AG04450 (cell line): ENCODE measurements at regions not wholly inside any gene's neighbourhood (a gene's known extent, or its start where the extent isn't known, plus 50 kb on each side); places are given as distances from the start of the nearest gene placed in this dataset.

Experiments used
- CTCF ChIA-PET: fragments of 300-600, 350-600 bp; formaldehyde crosslinking; extraction: SDS; loops from one replicate; lab custom pipeline; 2022; ENCODE audit warnings: antibody characterized with exemption, inconsistent platforms; lab: Charles Lee
- POLR2A ChIA-PET: fragments of 350-600 bp; formaldehyde crosslinking; extraction: SDS; loops from one replicate; lab custom pipeline; 2021; ENCODE audit warnings: antibody characterized with exemption, inconsistent platforms; lab: Yijun Ruan, JAX
- DNase-seq: peaks from one replicate; pipeline ENCODE4 v3.0.0-alpha.2; 2011; ENCODE audit warnings: low read depth, low spot score
- H3K27ac ChIP-seq: one replicate; pipeline ENCODE4 v1.5.1; 2012; ENCODE audit warnings: low read depth, low read length, control low read depth
- H3K27me3 ChIP-seq: one replicate; pipeline ENCODE4 v1.6.0; 2012; ENCODE audit warnings: low read length; ENCODE audit not compliant: control insufficient read depth, insufficient read depth
- H3K4me3 ChIP-seq: 2 replicates; pipeline ENCODE4 v1.5.1; 2011; ENCODE audit warnings: mild to moderate bottlenecking, low read depth, low read length, control low read depth
- H3K9me3 ChIP-seq: 2 replicates; pipeline ENCODE4 v1.5.1; 2012; ENCODE audit warnings: low read length; ENCODE audit not compliant: control insufficient read depth, insufficient read depth
- CTCF ChIP-seq: IDR thresholded peaks from 2 replicates; pipeline ENCODE4 v1.5.1; 2011; ENCODE audit warnings: low read depth, low read length, control low read depth, inconsistent platforms

GRCh38 chrX:42027367-42028000, 104.1 kb upstream of the CASK start:
- CTCF ChIA-PET, result no interaction called here
- Histone ChIP-seq H3K4me3 (no peak overlapping the region), H3K27me3 (no peaks in the 10 kb centered on the region), H3K27ac (no peak overlapping the region), H3K9me3 (no peaks in the 10 kb centered on the region)
- POLR2A ChIA-PET, result no interaction called here
- TF ChIP-seq CTCF, result no peak
- DNase-seq, result no peak

GRCh38 chrX:42025861-42026260, 102.5 kb upstream of the CASK start:
- no peak for DNase-seq
- no peaks in the 10 kb centered on the region for H3K9me3 ChIP-seq
- H3K27me3 ChIP-seq, result no peaks in the 10 kb centered on the region
- ChIA-PET CTCF (no interaction called here), POLR2A (no interaction called here)
- H3K27ac ChIP-seq, result no peak overlapping the region
- H3K4me3 ChIP-seq, result no peak overlapping the region
- TF ChIP-seq CTCF, result no peak

GRCh38 chrX:42023122-42023521, 99.8 kb upstream of the CASK start:
- H3K9me3 ChIP-seq, result no peaks in the 10 kb centered on the region
- H3K27me3 ChIP-seq, result no peaks in the 10 kb centered on the region
- DNase-seq, result no peak
- no peak for TF ChIP-seq CTCF
- H3K27ac ChIP-seq, result no peak overlapping the region
- H3K4me3 ChIP-seq, result no peak overlapping the region
- POLR2A ChIA-PET, result no interaction called here
- CTCF ChIA-PET, result no interaction called here

GRCh38 chrX:42022158-42022557, 98.8 kb upstream of the CASK start:
- Histone ChIP-seq H3K4me3 (no peak overlapping the region), H3K27me3 (no peaks in the 10 kb centered on the region), H3K27ac (no peak overlapping the region), H3K9me3 (no peaks in the 10 kb centered on the region)
- no peak for DNase-seq
- ChIA-PET POLR2A (no interaction called here), CTCF (no interaction called here)
- no peak for TF ChIP-seq CTCF

GRCh38 chrX:42021058-42021457, 97.7 kb upstream of the CASK start:
- no peak for TF ChIP-seq CTCF
- H3K4me3 ChIP-seq, result no peak overlapping the region
- no peak overlapping the region for H3K27ac ChIP-seq
- H3K9me3 ChIP-seq, result no peaks in the 10 kb centered on the region
- H3K27me3 ChIP-seq, result no peaks in the 10 kb centered on the region
- ChIA-PET CTCF (no interaction called here), POLR2A (no interaction called here)
- DNase-seq, result no peak
